ENCODE measurements at regions not wholly inside any gene's neighbourhood (a gene's known extent, or its start where the extent isn't known, plus 50 kb on each side); places are given as distances from the start of the nearest gene placed in this dataset.
"Not testable (repeated sequence)": the region's sequence is repeated elsewhere in the genome, so short reads cannot be mapped to it uniquely, and the experiment has no call there.

- H3K27ac ChIP-seq (ENCODE audit: low read depth, low read length); DNase-seq (ENCODE audit: low read depth); H3K4me2 ChIP-seq (ENCODE audit: low read length); H3K4me1 Mint-ChIP-seq (ENCODE audit: low read depth, unreplicated experiment); H3K4me3 ChIP-seq (ENCODE audit: insufficient read depth, low read depth, low read length); H2AFZ ChIP-seq (ENCODE audit: low read depth, low read length); H3K9me3 Mint-ChIP-seq (ENCODE audit: unreplicated experiment); H3K27ac Mint-ChIP-seq (ENCODE audit: unreplicated experiment); H3K36me3 Mint-ChIP-seq (ENCODE audit: low read depth, unreplicated experiment); H3K79me2 ChIP-seq (ENCODE audit: insufficient read depth, low read length); H3K9ac ChIP-seq (ENCODE audit: low read length); FAIRE-seq; H4K20me1 ChIP-seq (ENCODE audit: insufficient read depth, low read length); H3K27me3 ChIP-seq (ENCODE audit: insufficient read depth, low read length); H3K4me1 ChIP-seq (ENCODE audit: insufficient read depth, low read length); H3K36me3 ChIP-seq (ENCODE audit: insufficient read depth, low read length); H3K27me3 Mint-ChIP-seq (ENCODE audit: low read depth, unreplicated experiment); H3K9me3 ChIP-seq (ENCODE audit: insufficient read depth, low read depth, low read length); H3K4me3 Mint-ChIP-seq (ENCODE audit: unreplicated experiment): not testable (repeated sequence)
These were observed 82.7 kb upstream of the NUDT6 start for GRCh38 chr4:123005126-123005525.

- Mint-ChIP-seq H3K27me3 (ENCODE audit: low read depth, unreplicated experiment) (no peaks in the 10 kb centered on the region), H3K36me3 (ENCODE audit: low read depth, unreplicated experiment) (peaks cover 14% of the 10 kb centered on the region), H3K4me3 (ENCODE audit: unreplicated experiment) (no peak overlapping the region), H3K27ac (ENCODE audit: unreplicated experiment) (no peak overlapping the region), H3K4me1 (ENCODE audit: low read depth, unreplicated experiment) (peaks cover 2% of the 10 kb centered on the region), H3K9me3 (ENCODE audit: unreplicated experiment) (peaks cover 4% of the 10 kb centered on the region)
- Histone ChIP-seq H4K20me1 (ENCODE audit: insufficient read depth, low read length) (no peaks in the 10 kb centered on the region), H3K27ac (ENCODE audit: low read depth, low read length) (no peak overlapping the region), H3K79me2 (ENCODE audit: insufficient read depth, low read length) (peaks cover 5% of the 10 kb centered on the region), H3K36me3 (ENCODE audit: insufficient read depth, low read length) (no peaks in the 10 kb centered on the region), H3K4me1 (ENCODE audit: insufficient read depth, low read length) (no peaks in the 10 kb centered on the region), H3K27me3 (ENCODE audit: insufficient read depth, low read length) (no peaks in the 10 kb centered on the region), H3K9me3 (ENCODE audit: insufficient read depth, low read depth, low read length) (no peaks in the 10 kb centered on the region), H3K4me2 (ENCODE audit: low read length) (no peak overlapping the region), H3K4me3 (ENCODE audit: insufficient read depth, low read depth, low read length) (no peak overlapping the region), H2AFZ (ENCODE audit: low read depth, low read length) (no peak overlapping the region), H3K9ac (ENCODE audit: low read length) (no peak overlapping the region)
- DNase-seq (ENCODE audit: low read depth) = no peak
- no peak for TF ChIP-seq EZH2 (IDR thresholded peaks at IDR 0.05; ENCODE audit: insufficient read depth, low read length)
- TF ChIP-seq CTCF (IDR thresholded peaks at IDR 0.05; ENCODE audit: insufficient read depth, low read depth, low read length) = no peak
- FAIRE-seq = no peak
These were observed 85.3 kb upstream of the NUDT6 start for GRCh38 chr4:123007679-123008078.

GRCh38 chr4:123012416-123012815 is 90.0 kb upstream of the NUDT6 start:
- H3K4me2 ChIP-seq (ENCODE audit: low read length); H3K27ac ChIP-seq (ENCODE audit: low read depth, low read length); H3K4me3 Mint-ChIP-seq (ENCODE audit: unreplicated experiment); H3K4me1 Mint-ChIP-seq (ENCODE audit: low read depth, unreplicated experiment); H3K36me3 ChIP-seq (ENCODE audit: insufficient read depth, low read length); H3K9ac ChIP-seq (ENCODE audit: low read length); H3K79me2 ChIP-seq (ENCODE audit: insufficient read depth, low read length); H3K27me3 Mint-ChIP-seq (ENCODE audit: low read depth, unreplicated experiment); H4K20me1 ChIP-seq (ENCODE audit: insufficient read depth, low read length); H3K4me1 ChIP-seq (ENCODE audit: insufficient read depth, low read length); H3K27me3 ChIP-seq (ENCODE audit: insufficient read depth, low read length); H3K27ac Mint-ChIP-seq (ENCODE audit: unreplicated experiment); H3K9me3 Mint-ChIP-seq (ENCODE audit: unreplicated experiment); FAIRE-seq; H3K9me3 ChIP-seq (ENCODE audit: insufficient read depth, low read depth, low read length); H3K4me3 ChIP-seq (ENCODE audit: insufficient read depth, low read depth, low read length); H2AFZ ChIP-seq (ENCODE audit: low read depth, low read length); DNase-seq (ENCODE audit: low read depth): not testable (repeated sequence)
- peaks cover 12% of the 10 kb centered on the region for H3K36me3 Mint-ChIP-seq (ENCODE audit: low read depth, unreplicated experiment)

- H3K36me3 Mint-ChIP-seq (ENCODE audit: low read depth, unreplicated experiment) = peaks cover 8% of the 10 kb centered on the region
- H3K9me3 ChIP-seq (ENCODE audit: insufficient read depth, low read depth, low read length) = no peaks in the 10 kb centered on the region
- no peaks in the 10 kb centered on the region for H3K27me3 Mint-ChIP-seq (ENCODE audit: low read depth, unreplicated experiment)
These were observed 91.6 kb upstream of the NUDT6 start for GRCh38 chr4:123014038-123014437.

More at GRCh38 chr4:123014038-123014437, 91.6 kb upstream of the NUDT6 start:
- peaks cover 7% of the 10 kb centered on the region for H3K9me3 Mint-ChIP-seq (ENCODE audit: unreplicated experiment)
- Histone ChIP-seq H3K27me3 (ENCODE audit: insufficient read depth, low read length) (no peaks in the 10 kb centered on the region), H3K4me2 (ENCODE audit: low read length) (no peak overlapping the region), H4K20me1 (ENCODE audit: insufficient read depth, low read length) (no peaks in the 10 kb centered on the region), H3K36me3 (ENCODE audit: insufficient read depth, low read length) (no peaks in the 10 kb centered on the region), H3K4me1 (ENCODE audit: insufficient read depth, low read length) (peaks cover 9% of the 10 kb centered on the region), H3K4me3 (ENCODE audit: insufficient read depth, low read depth, low read length) (no peak overlapping the region), H3K27ac (ENCODE audit: low read depth, low read length) (no peak overlapping the region), H2AFZ (ENCODE audit: low read depth, low read length) (no peak overlapping the region), H3K79me2 (ENCODE audit: insufficient read depth, low read length) (no peaks in the 10 kb centered on the region), H3K9ac (ENCODE audit: low read length) (no peak overlapping the region)
- peaks cover 3% of the 10 kb centered on the region for H3K4me1 Mint-ChIP-seq (ENCODE audit: low read depth, unreplicated experiment)
- FAIRE-seq = no peak
- no peak overlapping the region for H3K4me3 Mint-ChIP-seq (ENCODE audit: unreplicated experiment)
- TF ChIP-seq EZH2 (IDR thresholded peaks at IDR 0.05; ENCODE audit: insufficient read depth, low read length) (no peak), CTCF (IDR thresholded peaks at IDR 0.05; ENCODE audit: insufficient read depth, low read depth, low read length) (no peak)
- no peak overlapping the region for H3K27ac Mint-ChIP-seq (ENCODE audit: unreplicated experiment)
- DNase-seq (ENCODE audit: low read depth) = no peak

Measured in astrocyte (in vitro differentiated cells and primary cell).